GM23338 (cell line): ENCODE measurements at regions not wholly inside any gene's neighbourhood (a gene's known extent, or its start where the extent isn't known, plus 50 kb on each side); places are given as distances from the start of the nearest gene placed in this dataset.

ENCODE experiments used
- CREB1 ChIP-seq: fragments of 250-450 bp; sonication (Bioruptor Pico); IDR thresholded peaks from 2 replicates; pipeline ENCODE4 v1.5.0; 2020; ENCODE audit warnings: low read depth, mild to moderate bottlenecking, moderate library complexity
- CTCF ChIP-seq, 2 experiments: fragments of 200-600 bp in 1 of 2; sonication (generic) in 1 of 2; conservative IDR thresholded peaks; 2 replicates each; pipeline versions ENCODE4 v1.5.1 to v1.6.1; 2016 to 2017; ENCODE audit warnings: antibody characterized with exemption in 2 of 2, low read depth in 2 of 2, mild to moderate bottlenecking in 2 of 2, moderate library complexity in 1 of 2
- EZH2phosphoT487 ChIP-seq: fragments of 200-600 bp; sonication (generic); IDR thresholded peaks from one replicate; pipeline ENCODE4 v1.8.1; 2018; ENCODE audit warnings: antibody characterized with exemption; ENCODE audit not compliant: unreplicated experiment

GRCh38 chr3:164401923-164402322 is 676.4 kb downstream of the SI start:
- TF ChIP-seq CTCF (conservative IDR thresholded peaks at IDR 0.05; ENCODE audit: low read depth in 2 of 2) (no peak), CREB1 (no peak), EZH2phosphoT487 (no peak)
